ENCODE measurements at regions not wholly inside any gene's neighbourhood (a gene's known extent, or its start where the extent isn't known, plus 50 kb on each side); places are given as distances from the start of the nearest gene placed in this dataset.

GRCh38 chr22:48438096-48438495 lies 1389.6 kb downstream of the BRD1 start:
- no peak for DNase-seq

DNA sequence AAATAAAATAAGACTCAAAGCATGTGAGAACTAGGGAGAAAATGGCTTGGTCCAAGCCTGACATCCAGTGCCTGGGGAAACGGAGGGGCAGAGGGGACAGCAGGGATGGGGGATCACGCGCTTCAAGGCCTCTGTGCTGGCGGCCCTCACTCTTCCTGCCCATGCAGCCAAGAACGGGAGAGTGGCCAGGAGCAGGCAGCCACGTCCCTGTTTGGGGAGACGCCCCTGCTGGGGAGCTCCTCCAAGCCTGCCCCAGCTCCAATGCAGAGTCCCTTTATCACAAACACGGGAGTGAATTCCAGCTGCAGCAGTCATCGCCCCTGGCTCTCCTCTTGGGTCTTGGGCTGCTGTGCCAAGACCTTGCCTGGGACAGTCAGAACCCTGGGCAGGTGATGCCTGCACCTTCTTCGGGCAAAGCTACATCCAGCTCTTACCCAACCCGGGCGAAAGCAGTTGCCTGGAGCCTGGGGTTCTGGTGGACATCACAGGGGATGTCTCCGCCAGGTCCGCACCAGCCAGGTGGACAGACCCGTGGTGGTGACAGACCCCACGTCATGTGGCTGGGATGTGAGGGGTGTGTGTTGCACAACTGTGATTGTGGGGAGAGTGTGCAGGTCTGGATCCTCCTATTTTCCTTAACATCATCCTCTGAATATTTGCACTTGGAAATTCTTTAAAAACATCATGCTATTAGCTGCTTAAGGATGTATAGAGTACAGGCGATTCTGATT lies 1391.3 kb downstream of the BRD1 start:
- no peak for DNase-seq

DNA sequence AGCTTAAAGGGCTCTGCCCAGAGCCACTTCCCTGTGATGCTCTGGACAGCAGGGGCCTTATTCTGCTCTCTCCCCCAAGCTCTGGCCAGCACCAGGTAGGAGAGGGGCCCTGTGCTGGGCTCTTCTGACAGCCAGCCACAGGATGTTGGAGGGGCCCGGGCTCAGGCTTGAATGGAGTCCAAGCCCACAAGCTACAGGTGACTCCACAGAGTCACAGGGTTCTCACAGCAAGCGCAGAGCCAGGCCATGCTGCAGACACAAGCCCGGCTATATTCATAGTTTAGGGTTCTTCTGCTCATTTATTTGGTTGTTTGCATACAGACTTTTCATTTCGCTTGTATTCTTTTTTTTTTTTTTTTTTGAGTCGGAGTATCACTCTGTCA lies 1392.8 kb downstream of the BRD1 start:
- DNase-seq, result no peak

DNA sequence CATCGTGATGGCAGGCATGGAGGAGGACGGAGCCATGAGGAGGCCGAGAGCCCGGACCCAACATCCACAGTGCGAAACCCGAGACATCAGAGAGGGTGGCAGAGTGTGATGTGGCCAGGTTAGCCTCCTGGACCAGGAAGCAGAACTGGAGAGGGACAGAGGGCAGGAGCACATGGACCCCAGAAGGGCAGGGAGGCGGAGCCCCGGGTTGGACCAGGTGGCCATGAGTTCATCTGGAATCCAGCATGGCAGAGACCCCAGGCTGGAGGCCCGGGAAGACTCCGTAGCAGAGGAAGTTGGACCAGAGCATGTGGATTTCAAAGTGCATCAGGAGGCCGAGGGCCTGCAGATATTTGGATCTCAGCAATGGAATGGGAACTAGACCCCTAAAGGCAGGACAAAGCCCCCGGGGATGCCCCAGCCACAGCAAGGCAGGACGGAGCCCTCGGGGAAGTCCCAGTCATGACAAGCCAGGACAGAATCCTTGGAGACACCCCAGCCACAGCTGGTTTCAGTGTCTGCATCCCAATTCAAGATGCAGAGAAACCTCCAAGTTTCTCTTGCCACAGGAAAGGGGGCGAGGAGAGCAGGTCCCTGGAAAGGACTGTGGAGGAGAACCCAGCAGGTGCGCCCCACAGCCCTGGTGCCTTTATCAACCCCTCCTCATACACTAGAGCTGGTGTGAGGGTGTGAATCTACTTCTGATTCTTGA lies 1393.4 kb downstream of the BRD1 start:
- DNase-seq, result no peak

GRCh38 chr22:48433647-48434046 lies 1394.0 kb downstream of the BRD1 start:
- no peak for DNase-seq

- DNase-seq, result no peak
Observed at GRCh38 chr22:48432781-48433518, 1394.7 kb downstream of the BRD1 start.

DNA sequence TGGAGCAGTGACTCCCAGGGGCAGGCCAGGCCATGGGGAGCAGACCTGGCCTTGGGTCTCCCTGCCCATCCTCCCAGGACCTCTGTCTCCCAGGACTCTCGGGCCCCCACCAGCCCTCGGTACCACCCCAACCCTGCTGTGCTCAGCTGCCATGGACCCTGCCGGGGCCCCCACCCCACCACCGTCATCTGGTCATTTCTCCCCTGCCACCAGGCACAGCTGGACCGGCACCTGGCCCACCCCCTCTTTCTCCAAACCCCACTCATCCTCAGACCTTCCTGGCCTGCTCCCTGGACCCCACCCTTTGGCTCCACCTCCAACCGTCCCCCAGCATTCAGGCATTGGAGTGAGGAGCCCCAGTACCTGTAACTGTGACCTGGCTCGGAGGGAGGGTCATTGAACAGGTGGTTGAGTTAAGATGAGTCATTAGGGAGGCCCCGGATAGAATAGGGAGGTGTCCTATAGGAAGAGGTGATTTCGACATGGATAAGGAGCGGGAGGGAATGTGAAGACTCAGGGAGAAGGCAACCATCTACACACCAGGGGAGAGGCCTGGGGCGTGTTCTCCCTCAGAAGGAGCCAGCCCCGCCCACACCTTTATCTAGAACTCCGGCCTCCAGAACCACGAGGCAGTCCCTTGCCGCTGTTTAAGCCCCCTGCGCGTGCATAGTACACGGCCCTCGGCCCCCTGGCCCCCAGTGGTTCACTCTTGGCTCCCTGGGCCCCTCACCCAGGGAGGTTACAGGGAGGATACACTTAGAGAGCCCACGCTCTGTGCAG lies 1395.9 kb downstream of the BRD1 start:
- no peak for DNase-seq

DNA sequence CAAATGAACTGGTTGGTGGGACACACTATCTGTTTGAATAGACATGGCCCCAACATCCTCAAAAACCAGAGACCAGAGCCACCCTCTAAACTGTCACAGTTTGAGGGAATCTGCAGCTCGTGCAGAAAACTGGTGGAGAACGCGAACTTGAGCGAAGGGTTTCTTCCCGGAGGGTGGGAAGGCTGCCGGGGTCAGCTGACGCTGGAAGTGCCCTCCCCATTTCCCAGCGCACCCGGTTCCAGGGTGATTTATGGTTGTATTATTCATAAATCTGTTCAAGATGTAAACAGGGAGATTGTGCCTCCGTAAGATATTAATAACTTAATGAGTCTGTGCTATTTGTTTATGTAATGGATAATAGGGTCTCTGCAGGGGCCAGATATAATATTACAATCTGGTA lies 1396.7 kb downstream of the BRD1 start:
- DNase-seq, result no peak

GRCh38 chr22:48429446-48430020 lies 1398.1 kb downstream of the BRD1 start:
- no peak for DNase-seq

GRCh38 chr22:48428631-48429371 lies 1398.9 kb downstream of the BRD1 start:
- no peak for DNase-seq

DNA sequence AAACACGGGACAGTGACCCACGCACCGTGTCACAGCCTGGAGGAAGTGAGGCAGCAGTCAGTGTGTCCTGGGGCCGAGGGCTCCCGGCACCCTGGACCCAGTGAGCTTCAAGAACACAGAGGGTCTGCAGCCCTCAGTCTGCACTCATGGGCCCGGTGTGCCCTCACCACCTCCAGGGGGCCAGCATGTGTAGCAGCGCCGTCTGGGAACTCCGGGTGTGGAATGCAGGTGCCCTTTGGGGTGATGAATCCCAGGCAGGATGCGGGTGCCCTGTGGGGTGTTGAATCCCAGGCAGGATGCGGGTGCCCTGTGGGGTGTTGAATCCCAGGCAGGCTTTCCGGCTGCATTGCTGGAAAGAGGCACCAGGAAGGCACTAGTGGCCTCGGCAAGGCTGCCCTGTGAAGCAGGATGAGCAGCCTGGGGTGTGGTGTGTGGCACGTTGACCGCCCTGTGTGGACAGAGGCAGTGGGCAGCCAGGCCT lies 1399.9 kb downstream of the BRD1 start:
- no peak for DNase-seq

DNA sequence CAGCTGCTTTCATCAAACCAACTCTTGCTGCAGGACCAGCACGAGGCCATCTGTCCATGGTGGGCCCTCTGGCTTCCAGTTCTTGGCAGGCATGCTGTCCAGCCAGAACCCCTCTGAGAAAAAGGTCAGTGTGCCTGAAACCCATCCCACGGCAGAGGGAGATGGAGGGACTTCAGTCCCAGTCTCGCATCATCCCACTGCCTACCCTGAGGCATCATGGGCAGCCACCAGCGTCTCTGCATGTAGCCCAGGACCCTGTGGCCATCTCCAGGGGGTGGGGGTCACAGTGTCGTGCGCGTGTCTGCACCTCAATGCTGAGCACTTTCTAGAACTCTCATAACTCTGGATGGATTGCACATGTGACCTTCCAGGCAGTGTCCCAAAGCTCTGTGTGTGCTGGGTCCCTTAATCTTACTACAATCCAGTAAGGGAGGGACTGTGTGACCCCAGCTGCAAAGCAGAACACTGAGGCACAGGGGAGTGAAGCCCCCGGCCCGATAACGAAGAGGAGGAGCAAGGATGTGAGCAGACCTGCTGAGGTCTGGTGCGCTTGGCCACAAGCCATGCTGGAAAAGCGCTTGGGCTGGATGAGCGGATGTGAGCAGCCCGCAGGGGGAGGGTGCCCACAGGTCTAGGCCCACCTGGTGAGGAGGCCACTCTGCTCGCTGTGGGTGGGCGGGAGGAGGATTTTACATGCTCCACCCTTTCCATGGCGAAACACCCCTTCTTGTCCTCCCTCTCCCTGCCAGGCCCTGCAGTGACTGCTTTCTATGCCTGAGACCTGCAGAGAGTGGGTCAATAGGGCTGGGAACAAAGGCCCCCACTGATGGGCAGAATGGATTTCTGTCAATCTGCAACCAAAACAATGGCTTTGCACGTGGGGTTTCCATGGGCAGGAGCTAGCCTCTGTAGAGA lies 1401.0 kb downstream of the BRD1 start:
- DNase-seq, result no peak

- no peak for DNase-seq
Observed at GRCh38 chr22:48425641-48426040, 1402.0 kb downstream of the BRD1 start.

- DNase-seq, result no peak
Observed at GRCh38 chr22:48425091-48425506, 1402.6 kb downstream of the BRD1 start.

- DNase-seq, result no peak
Observed at GRCh38 chr22:48424661-48425060, 1403.0 kb downstream of the BRD1 start.

DNA sequence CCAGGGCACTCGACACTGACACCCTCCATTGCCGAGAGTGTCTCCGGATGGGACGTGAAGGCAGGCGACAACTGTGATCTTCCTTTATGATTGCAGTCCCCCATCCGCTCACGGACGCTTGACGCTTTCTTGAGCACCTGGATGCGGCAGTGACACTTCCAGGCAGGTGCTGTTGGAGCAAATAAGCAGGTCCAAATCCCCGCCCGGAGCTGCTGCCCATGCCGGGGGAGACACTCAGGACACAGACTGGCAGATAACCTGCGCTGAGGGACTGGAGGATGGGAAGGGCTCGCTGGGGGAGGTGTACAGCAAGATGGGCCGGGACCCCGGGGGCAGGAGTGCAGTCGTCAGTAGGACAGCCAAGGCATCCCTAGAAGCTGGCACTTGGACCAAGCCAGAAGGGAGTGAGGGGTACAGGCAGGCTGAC lies 1403.5 kb downstream of the BRD1 start:
- DNase-seq, result no peak

- DNase-seq, result no peak
Observed at GRCh38 chr22:48423481-48423911, 1404.2 kb downstream of the BRD1 start.

DNA sequence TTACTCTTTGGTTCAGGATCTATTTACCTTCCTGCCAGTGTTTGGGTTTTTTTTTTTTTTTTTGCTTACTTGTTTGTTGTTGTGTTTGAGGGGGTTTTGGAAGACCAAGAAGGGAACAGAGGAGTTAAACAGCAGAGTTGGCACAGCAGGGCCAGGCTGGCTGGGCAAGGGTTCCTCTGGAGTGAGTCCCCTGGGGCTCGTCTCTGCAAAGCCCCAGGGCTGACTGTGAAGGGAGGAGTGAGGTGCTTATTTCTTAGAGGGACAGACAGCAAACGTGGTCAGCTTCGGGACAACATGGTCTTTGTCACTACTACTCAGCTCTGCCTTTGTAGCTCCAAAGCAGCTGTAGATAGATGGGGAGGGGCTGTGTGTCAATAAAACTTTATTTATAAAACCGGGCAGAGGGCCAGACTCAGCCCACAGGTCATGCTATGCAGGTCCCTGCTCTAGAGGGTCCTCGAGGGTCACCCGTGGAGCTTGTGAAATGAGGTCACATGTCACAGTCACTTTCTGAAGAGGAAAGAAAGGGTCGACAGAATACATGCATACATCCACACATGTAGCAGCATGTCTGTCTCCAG lies 1404.7 kb downstream of the BRD1 start:
- no peak for DNase-seq

DNA sequence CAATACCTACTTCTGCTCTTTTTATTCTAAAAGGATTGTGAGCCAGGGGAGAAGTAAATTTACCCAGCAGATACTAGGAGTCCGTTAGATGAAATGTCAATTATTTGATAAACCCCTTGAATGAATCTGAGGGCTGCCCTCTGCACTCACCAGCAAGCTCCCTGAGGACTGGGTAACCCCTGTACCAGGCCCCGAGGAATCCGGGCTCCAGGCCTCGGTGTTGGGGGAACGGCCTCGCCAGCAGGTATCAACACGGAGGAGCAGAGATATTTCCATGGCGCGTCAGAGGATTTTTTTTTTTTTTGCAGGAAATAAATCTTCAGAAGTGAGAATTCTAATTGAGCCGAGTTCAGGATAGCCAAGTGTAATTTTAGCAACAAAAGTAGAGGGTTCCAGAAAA lies 1408.8 kb downstream of the BRD1 start:
- no peak for DNase-seq
